Bronchial epithelial cell (primary cell): ENCODE measurements at regions not wholly inside any gene's neighbourhood (a gene's known extent, or its start where the extent isn't known, plus 50 kb on each side); places are given as distances from the start of the nearest gene placed in this dataset.

Experiments used
- DNase-seq: peaks from one replicate; pipeline ENCODE4 v3.0.0-alpha.2; 2010; ENCODE audit warnings: low read depth
- FAIRE-seq: peaks from 2 replicates; lab custom pipeline; 2011; peaks lifted over from hg19 to GRCh38; lab: Jason Lieb, UNC
- H3K27me3 ChIP-seq: 2 replicates; pipeline ENCODE4 v1.5.1; 2011; ENCODE audit warnings: low read length; ENCODE audit not compliant: control insufficient read depth, insufficient read depth
- H3K36me3 ChIP-seq: 2 replicates; pipeline ENCODE4 v1.5.1; 2011; ENCODE audit warnings: low read length; ENCODE audit not compliant: control insufficient read depth, insufficient read depth
- H3K4me3 ChIP-seq: 2 replicates; pipeline ENCODE4 v1.5.1; 2011; ENCODE audit warnings: mild to moderate bottlenecking, low read depth, low read length, control low read depth
- CTCF ChIP-seq: IDR thresholded peaks from 2 replicates; pipeline ENCODE4 v1.5.1; 2011; ENCODE audit warnings: mild to moderate bottlenecking, moderate library complexity, low read length, control low read depth, inconsistent platforms; ENCODE audit not compliant: insufficient read depth, severe bottlenecking

- Histone ChIP-seq H3K4me3 (no peak overlapping the region), H3K27me3 (no peaks in the 10 kb centered on the region), H3K36me3 (no peaks in the 10 kb centered on the region)
- no peak for FAIRE-seq
- no peak for TF ChIP-seq CTCF
- no peak for DNase-seq
Measured at GRCh38 chr2:176621350-176621749, 352.1 kb downstream of the MTX2 start.

- no peak for TF ChIP-seq CTCF
- FAIRE-seq (no peak), DNase-seq (no peak)
- Histone ChIP-seq H3K4me3 (no peak overlapping the region), H3K27me3 (no peaks in the 10 kb centered on the region), H3K36me3 (no peaks in the 10 kb centered on the region)
Measured at GRCh38 chr2:176622792-176623191, 353.6 kb downstream of the MTX2 start.

- FAIRE-seq (no peak), DNase-seq (no peak)
- no peaks in the 10 kb centered on the region for H3K27me3 ChIP-seq
- no peak overlapping the region for H3K4me3 ChIP-seq
- TF ChIP-seq CTCF, result no peak
- H3K36me3 ChIP-seq, result no peaks in the 10 kb centered on the region
Measured at GRCh38 chr2:176626796-176627195, 357.6 kb downstream of the MTX2 start.

GRCh38 chr2:176628438-176628837, 359.2 kb downstream of the MTX2 start:
- no peak for DNase-seq
- H3K4me3 ChIP-seq, result no peak overlapping the region
- H3K27me3 ChIP-seq, result no peaks in the 10 kb centered on the region
- TF ChIP-seq CTCF, result no peak
- no peaks in the 10 kb centered on the region for H3K36me3 ChIP-seq
- no peak for FAIRE-seq

- Histone ChIP-seq H3K4me3 (no peak overlapping the region), H3K36me3 (no peaks in the 10 kb centered on the region), H3K27me3 (no peaks in the 10 kb centered on the region)
- no peak for TF ChIP-seq CTCF
- DNase-seq, result no peak
- FAIRE-seq, result no peak
Measured at GRCh38 chr2:176633754-176634153, 364.5 kb downstream of the MTX2 start.

GRCh38 chr2:176636401-176636800, 367.2 kb downstream of the MTX2 start:
- FAIRE-seq (no peak), DNase-seq (no peak)
- TF ChIP-seq CTCF, result no peak
- Histone ChIP-seq H3K27me3 (no peaks in the 10 kb centered on the region), H3K36me3 (no peaks in the 10 kb centered on the region), H3K4me3 (no peak overlapping the region)
